ENCODE measurements at regions not wholly inside any gene's neighbourhood (a gene's known extent, or its start where the extent isn't known, plus 50 kb on each side); places are given as distances from the start of the nearest gene placed in this dataset.
A peak's percentile ranks its signal among the peaks of the same experiment; 100 is the strongest.

DNA sequence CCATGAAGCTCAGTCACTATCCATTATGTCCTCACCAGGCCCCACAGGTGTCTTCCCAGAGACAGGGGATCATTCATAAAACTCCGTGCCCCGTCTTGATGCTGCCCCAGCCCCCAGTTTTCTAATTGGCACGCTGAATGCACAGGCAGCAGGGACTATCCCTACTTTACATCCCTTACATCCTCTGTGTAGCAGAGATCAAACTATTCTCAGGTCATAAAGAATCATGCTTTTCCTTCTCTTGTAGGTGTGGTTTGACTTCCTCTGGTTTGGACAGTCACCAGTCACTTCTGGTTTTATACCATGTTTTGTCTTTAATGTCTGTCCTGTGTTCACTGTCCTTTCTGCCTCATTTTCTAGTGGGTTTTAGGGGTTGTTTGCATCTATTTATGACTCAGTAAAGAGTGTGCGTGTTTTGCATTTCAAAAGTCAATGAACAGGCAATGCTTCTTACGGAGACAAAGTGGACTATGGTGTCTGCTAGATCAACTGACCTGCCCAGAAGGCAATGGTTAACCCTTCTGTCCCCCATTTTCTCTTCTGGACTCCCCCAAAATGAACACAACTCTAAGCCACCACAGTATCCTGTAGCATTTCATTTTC lies 140.4 kb upstream of the NPVF start:
- no peak for DNase-seq

DNA sequence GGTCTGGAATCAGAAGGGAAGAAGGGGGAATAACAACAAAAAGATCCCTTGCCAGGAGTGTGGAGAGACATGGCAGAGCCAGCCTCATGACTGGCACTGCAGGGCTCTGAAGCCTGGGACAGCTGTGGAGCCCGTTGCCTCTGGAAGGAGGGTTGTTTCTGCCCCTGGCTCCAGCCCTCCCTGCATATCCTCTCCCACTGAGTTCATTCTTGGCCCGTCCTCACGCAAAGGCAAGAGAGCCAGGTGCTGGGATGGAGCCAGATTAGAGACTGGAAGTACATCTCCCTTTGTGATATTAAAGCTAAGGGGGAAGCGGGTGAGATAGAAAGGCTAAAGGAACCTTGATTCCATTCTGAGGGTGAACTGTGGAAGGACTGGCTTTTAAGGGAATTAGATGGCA lies 141.5 kb upstream of the NPVF start:
- DNase-seq: no peak

DNA sequence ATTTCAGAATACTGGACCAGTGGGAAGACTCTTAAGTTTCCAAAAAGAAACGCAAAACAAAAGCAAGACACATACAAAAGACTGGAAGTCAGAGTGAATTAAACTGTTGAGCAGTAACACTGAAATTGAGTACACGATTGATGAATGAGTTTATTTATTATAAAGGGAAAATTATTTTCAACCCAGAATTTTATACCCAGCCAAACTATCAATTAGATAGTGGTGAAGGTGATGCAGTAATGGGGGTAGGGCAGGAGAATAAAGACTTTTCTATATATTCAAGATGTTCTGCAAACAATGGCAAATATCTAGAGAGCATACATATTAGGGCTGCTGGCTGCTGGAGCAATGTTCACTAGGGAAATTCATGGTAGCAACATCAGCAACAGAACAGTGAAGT lies 143.7 kb upstream of the NPVF start:
- DNase-seq: no peak

DNA sequence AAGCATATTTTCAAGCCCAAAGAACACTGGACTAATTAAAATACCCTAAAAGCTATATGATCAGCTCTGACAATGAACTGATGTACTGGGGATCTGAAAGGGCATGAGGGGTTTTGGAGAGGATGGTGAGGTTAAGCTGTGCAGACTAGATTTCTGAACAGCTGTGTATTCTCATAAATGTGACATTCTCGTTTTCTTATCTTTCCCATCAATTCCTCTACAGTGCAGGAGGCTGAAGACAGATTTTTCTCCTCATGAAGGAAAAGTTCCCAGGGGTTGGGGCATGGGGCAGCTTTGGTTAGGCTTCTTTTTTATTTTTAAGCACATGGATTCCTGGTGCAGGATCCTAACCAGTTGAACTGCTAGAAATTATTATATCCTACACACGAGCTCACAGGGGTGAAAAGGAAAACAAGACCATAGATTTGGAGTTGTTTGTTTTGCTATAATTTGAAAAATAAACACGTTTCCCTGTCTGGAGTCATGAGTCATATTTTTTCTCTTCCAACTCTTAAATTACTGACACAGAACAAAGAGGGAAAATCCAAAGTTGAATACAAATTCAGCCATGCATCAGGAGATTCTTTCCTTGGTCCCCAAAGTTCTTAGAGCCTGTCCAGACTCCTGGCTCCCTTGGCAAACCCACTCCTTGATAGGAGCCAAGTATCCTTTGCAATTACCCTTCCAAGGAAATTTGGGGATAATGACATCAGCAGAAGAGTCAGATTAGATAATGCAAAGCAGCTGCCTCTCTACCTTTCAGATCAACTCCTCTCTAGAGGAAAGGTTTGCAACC lies 147.7 kb upstream of the NPVF start:
- no peak for DNase-seq

DNA sequence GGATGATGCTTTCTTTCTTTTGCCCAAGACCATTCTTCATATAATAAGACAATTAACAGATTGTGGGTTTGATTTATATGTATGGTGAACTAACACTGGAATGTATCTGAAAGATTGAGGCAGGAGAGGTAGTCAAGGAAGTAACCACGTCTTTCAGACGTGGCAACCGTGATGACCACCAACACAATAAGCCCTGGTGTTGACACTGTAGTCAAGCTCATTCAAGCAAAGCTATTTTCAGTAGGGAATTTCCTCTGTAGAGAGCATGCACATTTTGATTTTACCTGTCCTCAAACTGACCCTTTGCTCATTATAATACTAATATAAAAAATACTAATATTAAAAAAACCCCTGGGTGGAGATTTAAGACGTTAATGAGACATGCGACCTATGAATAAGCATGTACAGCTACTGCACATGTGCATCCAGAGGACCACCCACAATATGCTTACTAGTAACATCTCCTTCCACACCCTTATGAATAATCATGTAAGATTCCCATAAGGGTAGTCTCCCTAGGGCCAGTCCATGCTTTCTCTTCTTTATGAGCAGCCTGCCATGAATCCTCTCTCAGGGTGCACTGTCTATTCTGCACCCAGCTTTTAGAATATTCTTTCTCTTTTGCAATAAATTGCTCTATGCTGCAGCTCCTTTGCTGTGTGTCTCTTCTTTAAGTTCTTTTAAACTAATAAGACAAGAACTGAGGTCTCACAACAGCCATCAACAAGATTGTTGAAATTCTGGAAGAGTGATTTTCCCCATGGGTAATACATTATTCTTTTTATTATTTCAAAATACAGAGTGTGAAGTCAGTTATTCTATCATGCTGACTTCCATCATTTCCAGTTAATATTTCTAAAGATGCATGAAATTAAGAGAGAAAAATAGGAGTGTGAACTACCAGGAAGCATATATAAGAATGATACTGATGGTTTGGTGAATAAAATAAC lies 151.3 kb upstream of the NPVF start:
- DNase-seq: no peak

DNA sequence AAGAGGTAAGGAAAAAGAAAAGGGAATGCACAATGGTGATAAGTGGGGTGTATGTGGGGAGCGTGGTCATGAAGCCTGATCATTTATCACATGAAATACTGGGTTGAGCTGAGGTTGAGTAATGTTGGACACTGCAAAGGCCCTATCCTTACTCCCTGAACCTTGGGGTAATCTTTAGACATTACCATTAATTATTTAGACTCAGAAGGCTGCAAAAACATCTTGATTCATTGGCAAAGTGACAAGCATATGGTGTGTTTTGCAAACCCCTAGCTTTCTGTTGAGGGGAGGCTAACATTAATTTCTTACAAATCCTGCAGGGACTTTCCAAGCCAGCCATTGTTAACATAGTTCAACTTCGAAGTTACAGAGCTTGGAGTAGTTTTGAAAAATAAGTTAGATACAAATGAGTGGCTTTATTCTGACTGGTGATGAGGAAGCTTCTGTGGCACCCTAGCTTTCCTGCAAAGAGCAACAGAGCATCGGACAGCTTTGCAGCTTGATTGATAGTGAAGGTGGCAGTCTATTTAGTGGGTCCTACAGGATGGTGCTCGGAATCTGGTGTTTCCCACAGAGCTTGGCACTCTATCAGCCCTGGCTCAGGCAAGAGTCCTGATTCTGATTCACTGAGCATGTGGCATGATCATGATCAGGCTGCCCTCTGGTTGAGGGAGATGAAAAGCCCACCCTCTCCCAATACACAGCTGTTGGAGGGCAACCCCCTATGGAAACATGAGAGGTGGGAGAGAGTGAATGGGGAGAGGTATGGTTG lies 153.7 kb upstream of the NPVF start:
- no peak for DNase-seq

DNA sequence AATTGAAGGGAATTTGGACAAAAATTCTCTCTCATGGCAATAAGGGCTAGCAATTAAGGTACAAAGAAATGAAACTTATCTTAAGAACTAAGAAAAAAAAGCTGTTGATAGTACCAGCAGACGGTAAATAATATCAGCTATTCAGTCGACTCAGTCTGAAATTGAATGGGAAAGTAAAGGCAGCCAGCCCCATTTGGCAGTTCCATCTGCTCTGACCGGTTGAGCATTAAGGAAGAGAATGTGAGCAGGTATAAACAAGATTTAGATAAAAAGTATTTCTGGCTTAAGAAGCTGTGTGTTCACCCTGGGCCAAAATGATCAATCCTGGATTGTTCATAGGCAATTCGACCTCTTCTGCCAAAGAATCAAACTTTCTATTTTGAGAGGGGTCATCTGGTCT lies 154.6 kb upstream of the NPVF start:
- DNase-seq: no peak

DNA sequence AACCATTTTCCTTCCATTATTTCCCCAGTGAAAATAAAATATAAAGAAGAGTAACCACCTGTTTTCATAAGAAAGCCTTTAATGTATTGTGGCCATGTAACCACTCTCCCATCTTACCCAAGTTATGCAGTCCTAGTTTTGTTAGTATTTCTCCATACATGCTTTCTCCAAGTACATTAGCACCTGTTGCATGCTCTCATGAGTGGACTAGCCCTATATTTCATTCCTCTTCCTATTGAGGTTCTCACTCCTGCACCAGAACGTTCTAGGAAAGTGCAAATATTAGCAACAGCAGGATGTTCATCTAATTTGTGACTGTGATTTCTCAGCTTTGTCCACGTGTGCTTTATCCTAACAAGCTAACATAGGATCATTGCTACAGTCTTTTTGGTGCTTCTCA lies 155.1 kb upstream of the NPVF start:
- no peak for DNase-seq

DNA sequence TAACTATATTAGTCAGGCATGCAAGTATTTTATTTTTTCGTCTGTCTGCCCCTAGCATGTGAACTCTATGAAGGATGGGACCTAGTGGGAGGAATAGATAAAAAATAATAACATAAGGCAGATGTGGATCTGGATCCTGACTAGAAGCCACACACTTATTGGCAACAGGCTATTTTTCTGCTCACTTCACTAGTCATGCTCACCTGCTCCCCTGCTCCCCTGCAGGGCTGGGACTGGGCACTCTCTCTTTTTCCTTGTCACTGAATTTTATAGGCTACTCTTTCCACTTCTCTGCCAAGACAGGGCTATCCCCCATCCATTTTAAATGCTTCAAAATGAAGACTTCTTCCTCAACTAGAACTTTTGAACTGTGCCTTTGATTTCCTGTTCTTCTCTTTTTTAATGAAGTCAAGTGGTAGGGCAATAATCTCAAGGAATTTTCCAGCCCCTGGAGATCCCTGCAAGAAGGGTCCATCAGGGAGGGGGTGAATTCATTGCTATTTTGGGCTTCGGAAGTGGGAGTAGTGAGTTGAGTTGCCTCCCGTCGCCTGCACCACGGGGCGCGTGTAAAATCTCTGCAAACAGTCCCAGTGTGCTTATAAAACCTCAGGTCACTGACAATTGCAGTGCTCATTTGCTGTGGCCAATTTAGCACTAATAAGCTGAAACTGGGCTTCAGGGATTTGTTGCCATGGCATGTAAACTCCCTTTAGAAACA lies 156.7 kb upstream of the NPVF start:
- peak; percentile 60 for DNase-seq

DNA sequence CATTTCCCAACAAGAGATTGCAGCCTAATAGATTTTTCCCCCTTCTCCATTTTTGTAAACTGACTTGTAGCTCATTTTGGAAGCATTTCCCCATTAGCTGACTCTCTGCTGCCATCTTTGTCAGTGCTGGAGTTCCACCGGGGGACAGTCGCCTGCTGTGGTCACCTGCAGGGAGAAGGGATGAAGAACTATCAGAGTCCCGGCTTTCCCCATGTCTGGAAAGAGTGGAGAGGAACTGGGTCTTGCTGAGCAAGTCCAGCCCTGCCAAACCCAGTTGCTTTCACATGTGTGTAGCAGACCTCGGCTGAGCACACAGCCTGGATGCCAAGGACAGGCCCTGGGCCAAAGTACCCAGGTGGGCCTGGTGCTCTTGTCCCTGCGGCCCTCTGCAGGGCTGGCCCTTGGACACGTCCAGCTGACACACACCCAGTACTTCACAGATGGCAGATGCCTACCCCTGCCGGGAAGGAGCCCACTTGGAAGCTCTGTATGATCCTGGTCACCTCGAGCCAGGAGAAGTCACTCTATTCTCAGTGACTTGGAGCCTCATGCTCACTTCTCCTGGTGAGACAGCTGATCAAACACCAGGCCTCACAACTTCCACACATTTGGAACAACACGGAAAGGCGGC lies 157.3 kb upstream of the NPVF start:
- no peak for DNase-seq

DNA sequence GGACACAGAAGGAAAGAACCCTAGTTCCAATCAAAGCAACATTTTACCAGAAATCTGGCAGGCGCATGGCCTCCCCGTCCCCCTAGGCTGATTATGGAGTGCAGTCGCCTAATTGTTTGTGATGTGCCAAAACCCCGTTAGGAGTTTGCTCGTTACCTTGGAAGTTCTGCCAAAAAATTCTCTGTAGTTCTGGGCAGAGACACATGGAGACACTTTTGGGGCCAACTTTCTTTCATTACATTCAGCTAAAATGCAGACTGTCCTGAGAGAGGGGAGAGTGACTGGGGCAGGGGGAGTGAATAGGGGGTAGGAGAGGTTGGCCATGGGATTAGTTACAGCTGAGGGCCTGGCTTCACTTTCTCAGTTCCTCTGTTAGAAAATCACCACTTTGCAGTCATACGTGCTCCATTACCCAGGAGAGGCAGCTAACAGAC lies 158.0 kb upstream of the NPVF start:
- no peak for DNase-seq

DNA sequence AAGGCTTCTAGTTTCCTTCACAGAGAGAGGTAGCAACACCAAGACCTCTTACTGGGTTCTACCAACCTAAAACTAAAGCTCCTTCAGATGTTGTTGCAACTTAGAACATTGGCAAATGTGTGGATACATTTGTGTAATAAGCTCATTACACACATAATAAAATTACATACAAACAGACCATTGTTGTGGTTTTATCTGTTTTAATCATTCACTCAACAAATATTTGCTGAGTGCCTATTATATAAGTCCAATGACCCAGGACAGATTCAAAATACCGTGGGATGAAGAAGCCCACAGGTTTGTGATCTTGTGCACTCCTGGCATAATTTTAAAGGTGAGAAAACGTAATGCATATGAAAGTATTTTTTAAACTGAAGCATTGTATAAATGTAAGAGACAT lies 160.4 kb upstream of the NPVF start:
- DNase-seq: no peak

DNA sequence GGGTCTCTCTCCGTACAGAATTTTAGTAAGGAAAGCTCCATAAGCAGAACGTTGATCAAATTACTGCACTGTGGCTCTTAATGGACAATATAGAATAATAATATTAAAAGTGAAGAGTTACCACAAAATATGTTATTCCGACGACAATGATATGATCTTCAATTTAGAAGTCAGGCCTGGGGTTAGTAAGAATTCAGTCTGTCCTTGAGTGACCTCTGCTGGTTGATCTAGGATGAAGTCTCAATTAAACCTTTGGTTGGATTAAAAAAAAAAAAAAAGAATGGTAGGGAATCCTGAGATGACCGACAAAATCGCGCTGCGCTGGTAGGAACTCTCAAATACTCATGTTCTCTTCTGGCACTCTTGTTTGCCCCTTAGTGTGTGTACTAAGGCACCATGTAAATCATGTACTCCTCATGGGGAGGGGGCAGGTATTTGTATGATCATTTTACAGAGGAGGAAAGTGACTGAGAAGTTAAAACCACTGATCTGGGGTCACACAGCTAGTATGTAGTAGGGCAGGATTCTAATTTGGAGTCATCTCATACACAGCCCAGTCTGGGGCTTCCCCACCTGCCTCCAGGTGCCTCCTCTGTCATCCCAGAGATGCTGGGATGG lies 161.3 kb upstream of the NPVF start:
- DNase-seq: peak; percentile 55

DNA sequence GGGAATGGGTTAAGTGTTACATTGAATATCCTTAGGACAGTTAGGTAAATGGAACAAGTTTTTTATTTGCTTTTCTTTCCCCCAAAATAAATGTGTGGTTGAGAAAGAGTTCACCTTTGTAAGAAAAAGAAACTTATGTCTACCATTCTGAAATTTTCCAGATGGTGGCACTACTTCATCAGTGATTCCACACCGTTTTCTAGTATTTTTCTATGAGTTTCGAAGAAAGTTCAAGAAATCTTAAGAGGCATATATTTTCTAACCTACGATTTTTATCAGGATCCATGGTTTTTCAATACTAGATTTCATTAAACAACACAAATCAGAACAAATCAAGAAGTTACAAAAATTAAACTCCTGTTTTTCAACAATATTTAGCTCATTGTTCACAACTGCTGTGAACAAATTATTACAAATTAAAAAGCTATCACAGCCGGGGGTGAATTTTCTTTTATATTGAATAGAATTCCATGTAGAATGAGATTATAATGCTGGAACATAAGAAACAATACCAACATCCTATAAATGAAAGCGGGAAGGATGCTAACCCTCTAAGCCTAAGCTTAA lies 163.1 kb upstream of the NPVF start:
- DNase-seq: peak; percentile 10

DNA sequence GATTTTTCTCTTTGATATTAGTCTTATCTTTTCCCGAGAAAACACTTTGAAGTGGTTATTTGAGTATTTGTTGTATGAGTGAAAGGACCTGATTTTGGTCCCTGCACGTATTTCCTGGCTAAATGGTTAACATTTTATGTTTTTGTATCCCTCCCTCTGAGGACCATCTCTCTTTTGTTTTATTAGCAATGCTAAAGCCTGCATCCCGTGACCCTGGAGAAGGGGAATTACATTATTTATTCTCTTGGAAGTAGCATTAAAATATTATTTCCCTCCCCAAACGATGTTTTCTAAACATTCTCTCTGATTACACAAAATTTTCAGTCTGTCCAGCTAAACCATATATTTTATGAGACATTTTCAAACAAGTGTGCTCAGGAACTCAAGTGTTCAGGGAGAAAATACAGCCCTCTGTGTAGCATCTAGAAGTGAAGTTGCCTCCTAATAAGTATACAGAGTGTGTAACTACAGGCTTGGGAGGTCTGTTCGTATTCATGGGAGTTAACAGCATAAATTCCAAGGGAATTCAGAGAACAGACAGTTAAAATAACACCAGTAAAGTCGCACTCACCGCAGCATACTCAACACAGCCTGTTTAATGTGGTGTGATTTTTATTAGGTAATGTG lies 163.8 kb upstream of the NPVF start:
- DNase-seq: no peak

DNA sequence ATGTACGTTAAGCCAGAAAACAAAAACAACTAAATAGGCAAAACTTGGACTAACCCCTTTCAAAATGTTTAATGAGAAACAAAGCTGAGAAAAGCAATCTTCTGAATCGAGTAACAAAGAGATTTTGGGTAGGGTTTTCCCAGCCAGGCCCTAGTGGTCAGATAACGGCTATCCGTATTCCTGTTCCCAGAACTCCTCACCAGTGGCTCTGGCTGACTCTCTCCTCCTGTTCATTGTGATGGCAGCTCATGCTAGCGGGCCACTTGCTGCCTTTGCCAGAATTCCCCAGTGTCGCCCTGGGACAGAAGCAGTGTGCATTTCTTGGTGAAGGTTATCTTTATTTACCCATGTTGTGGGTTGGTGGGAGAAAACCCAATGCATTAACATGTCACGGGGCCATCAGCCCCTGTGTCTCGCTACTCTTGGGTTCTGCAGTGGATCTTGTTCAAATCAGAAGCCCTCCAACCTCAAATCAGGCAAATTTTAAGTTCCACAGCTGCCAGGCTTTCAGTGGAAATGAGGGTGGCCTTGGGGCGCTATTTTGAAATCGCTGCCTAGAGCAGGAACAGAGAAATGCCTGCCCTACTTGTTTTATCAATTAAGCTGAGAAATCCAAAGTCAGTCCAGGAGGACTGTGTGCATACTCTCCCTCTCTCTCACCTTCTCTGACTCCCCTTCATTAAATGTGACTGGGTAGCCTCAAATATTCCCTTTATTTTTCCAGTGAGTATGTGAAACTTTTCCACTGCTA lies 164.5 kb upstream of the NPVF start:
- no peak for DNase-seq

DNA sequence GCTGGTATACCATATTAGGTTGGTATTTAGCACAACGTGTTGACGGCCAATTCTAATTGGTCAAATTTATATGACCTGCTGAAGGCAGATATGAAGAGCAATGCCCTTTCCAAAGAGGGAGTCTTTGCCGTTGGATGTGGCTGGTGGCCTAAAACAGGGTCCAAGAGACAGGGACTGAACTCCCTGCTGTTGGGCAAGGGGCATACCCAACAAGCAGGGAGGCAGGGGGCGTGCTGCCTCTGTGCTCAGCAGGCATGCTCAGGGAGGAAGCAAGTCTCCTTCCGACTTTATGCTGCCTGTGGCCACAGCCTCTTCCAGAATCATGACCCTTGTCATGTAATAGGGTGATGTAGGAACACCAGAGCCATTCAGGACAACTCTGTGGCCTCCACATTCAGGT lies 167.7 kb upstream of the NPVF start:
- no peak for DNase-seq

DNA sequence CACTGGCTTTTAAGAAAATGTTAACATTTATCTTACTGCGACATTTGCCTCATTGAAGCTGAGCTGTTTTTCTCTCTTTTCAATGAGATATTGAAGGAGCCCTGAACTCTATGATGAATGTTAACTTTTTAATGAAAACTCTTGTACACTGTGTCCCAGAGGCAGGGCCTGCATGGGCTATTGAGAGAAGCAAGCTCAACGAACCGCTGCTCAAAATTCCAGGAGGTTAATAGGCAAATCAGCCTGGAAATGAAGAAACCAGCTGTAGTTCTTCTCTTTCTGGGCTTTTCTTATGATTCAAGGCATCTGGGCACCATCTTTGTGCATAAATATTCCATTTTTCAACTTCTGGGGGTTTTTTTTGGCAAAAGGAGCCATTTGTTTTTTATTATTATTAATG lies 168.4 kb upstream of the NPVF start:
- DNase-seq: no peak

DNA sequence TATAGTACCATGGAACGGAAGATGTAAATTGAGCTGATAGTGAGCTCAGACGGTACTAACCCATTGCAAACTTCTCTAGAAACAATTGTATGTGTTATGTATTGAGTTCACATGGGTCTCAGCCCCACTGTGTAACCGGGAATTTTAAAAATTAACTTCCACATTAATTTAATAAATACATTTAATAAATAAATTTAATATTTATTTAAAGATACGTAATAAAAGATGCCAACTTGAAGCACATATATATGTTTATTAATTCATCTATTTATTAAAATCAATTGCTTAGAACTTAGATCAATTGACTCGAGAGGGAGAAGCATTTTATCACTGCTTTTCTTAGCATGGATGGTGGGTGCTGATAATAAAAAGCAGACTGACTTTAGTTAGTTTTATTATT lies 170.1 kb upstream of the NPVF start:
- DNase-seq: no peak

Measured in NCI-H345 (cell line).